Breast epithelium (tissue), 4 donors: ENCODE measurements at regions not wholly inside any gene's neighbourhood (a gene's known extent, or its start where the extent isn't known, plus 50 kb on each side); places are given as distances from the start of the nearest gene placed in this dataset.

Experiments
- DNase-seq, 2 donors: peaks; one replicate each; pipeline ENCODE4 v3.0.0-alpha.2; 2019; ENCODE audit warnings: low spot score in 2 of 2
- H3K27ac ChIP-seq, 2 donors: fragments of 200-600 bp; sonication (generic) in 1 of 2; one replicate each; pipeline ENCODE4 v1.5.1; 2016 to 2019; ENCODE audit warnings: mild to moderate bottlenecking in 1 of 2
- H3K27me3 ChIP-seq, 2 donors: fragments of 200-600 bp; sonication (generic) in 1 of 2; one replicate each; pipeline versions ENCODE4 v1.5.1 to v1.6.0; 2017 to 2019; ENCODE audit warnings: control low read depth in 1 of 2, mild to moderate bottlenecking in 1 of 2
- H3K36me3 ChIP-seq: fragments of 200-600 bp; one replicate; pipeline ENCODE4 v1.5.1; 2019
- H3K4me1 ChIP-seq, 2 donors: fragments of 200-600 bp; sonication (generic); one replicate each; pipeline ENCODE4 v1.5.1; 2016 to 2019; ENCODE audit warnings: control low read depth in 1 of 2
- H3K4me3 ChIP-seq, 3 donors: fragments of 200-600 bp; sonication (generic); 1 replicate in 2 of 3; 2 replicates in 1 of 3; pipeline ENCODE4 v1.5.1; 2016 to 2019; ENCODE audit warnings: mild to moderate bottlenecking in 3 of 3, moderate library complexity in 2 of 3
- H3K9me3 ChIP-seq, 2 donors: fragments of 200-600 bp; sonication (generic) in 1 of 2; one replicate each; pipeline ENCODE4 v1.5.1; 2016 to 2019; ENCODE audit warnings: control low read depth in 1 of 2
- CTCF ChIP-seq, 3 donors: fragments of 450-650 bp; IDR thresholded peaks; one replicate each; pipeline ENCODE4 v1.5.1; 2016 to 2017; ENCODE audit warnings: antibody characterized with exemption in 3 of 3, mild to moderate bottlenecking in 3 of 3, moderate library complexity in 3 of 3
- POLR2A ChIP-seq: fragments of 450-650 bp; IDR thresholded peaks from one replicate; pipeline ENCODE4 v1.6.1; 2016; ENCODE audit warnings: antibody characterized with exemption, mild to moderate bottlenecking, moderate library complexity
- POLR2AphosphoS5 ChIP-seq, 3 donors: sonication (generic); formaldehyde crosslinking; IDR thresholded peaks; one replicate each; pipeline ENCODE4 v1.6.1; 2017; ENCODE audit warnings: antibody characterized with exemption in 3 of 3
- intact Hi-C: fragments of 100-400 bp; cut with DNase I; formaldehyde crosslinking; loops from one replicate; pipeline ENCODE4 v1.15.1; 2023; ENCODE audit warnings: low total_unique reads

- H3K4me1 ChIP-seq = no peaks in the 10 kb centered on the region
- intact Hi-C loops = no loop called here
- no peak overlapping the region for H3K4me3 ChIP-seq
- no peaks in the 10 kb centered on the region for H3K27me3 ChIP-seq
- no peaks in the 10 kb centered on the region for H3K36me3 ChIP-seq
- no peak overlapping the region for H3K27ac ChIP-seq
- DNase-seq = no peak
- H3K9me3 ChIP-seq = no peaks in the 10 kb centered on the region
- TF ChIP-seq POLR2AphosphoS5 (IDR thresholded peaks at IDR 0.05) (no peak), POLR2A (no peak), CTCF (IDR thresholded peaks at IDR 0.05) (no peak)
These were observed 198.3 kb downstream of the WDR11 start for GRCh38 chr10:121049489-121049888.

- TF ChIP-seq POLR2AphosphoS5 (IDR thresholded peaks at IDR 0.05) (no peak), CTCF (IDR thresholded peaks at IDR 0.05) (no peak), POLR2A (no peak)
- no peak for DNase-seq
- intact Hi-C loops = loop anchor here (5.0 kb wide), 1 partner anchor 128 kb away; no protein-coding TSS in a partner anchor
These were observed 198.8 kb downstream of the WDR11 start for GRCh38 chr10:121049923-121050322.

GRCh38 chr10:121051171-121051570 lies 200.0 kb downstream of the WDR11 start:
- Histone ChIP-seq H3K27me3 (no peaks in the 10 kb centered on the region), H3K9me3 (no peaks in the 10 kb centered on the region), H3K27ac (no peak overlapping the region), H3K36me3 (no peaks in the 10 kb centered on the region), H3K4me3 (no peak overlapping the region), H3K4me1 (no peaks in the 10 kb centered on the region)
- no peak for TF ChIP-seq POLR2A
- no peak for TF ChIP-seq CTCF (IDR thresholded peaks at IDR 0.05)
- TF ChIP-seq POLR2AphosphoS5 (IDR thresholded peaks at IDR 0.05) = no peak
- intact Hi-C loops = loop anchor here (5.0 kb wide), 1 partner anchor 129 kb away; no protein-coding TSS in a partner anchor
- no peak for DNase-seq

More at GRCh38 chr10:121049923-121050322, 198.8 kb downstream of the WDR11 start:
- no peaks in the 10 kb centered on the region for H3K9me3 ChIP-seq
- H3K36me3 ChIP-seq = no peaks in the 10 kb centered on the region
- no peak overlapping the region for H3K27ac ChIP-seq
- no peaks in the 10 kb centered on the region for H3K4me1 ChIP-seq
- H3K4me3 ChIP-seq = no peak overlapping the region
- H3K27me3 ChIP-seq = no peaks in the 10 kb centered on the region

- Histone ChIP-seq H3K9me3 (no peaks in the 10 kb centered on the region), H3K27ac (no peak overlapping the region), H3K36me3 (no peaks in the 10 kb centered on the region), H3K4me3 (no peak overlapping the region), H3K4me1 (no peaks in the 10 kb centered on the region), H3K27me3 (no peaks in the 10 kb centered on the region)
- no peak for DNase-seq
- intact Hi-C loops = loop anchor here (5.0 kb wide), 1 partner anchor 129 kb away; no protein-coding TSS in a partner anchor
- TF ChIP-seq POLR2AphosphoS5 (IDR thresholded peaks at IDR 0.05) (no peak), CTCF (IDR thresholded peaks at IDR 0.05) (no peak), POLR2A (no peak)
These were observed 200.6 kb downstream of the WDR11 start for GRCh38 chr10:121051696-121052279.

GRCh38 chr10:121053151-121053550 lies 202.0 kb downstream of the WDR11 start:
- TF ChIP-seq POLR2A = no peak
- no peak for TF ChIP-seq POLR2AphosphoS5 (IDR thresholded peaks at IDR 0.05)
- no peak for TF ChIP-seq CTCF (IDR thresholded peaks at IDR 0.05)
- Histone ChIP-seq H3K9me3 (no peaks in the 10 kb centered on the region), H3K36me3 (no peaks in the 10 kb centered on the region), H3K27me3 (no peaks in the 10 kb centered on the region), H3K27ac (no peak overlapping the region), H3K4me3 (no peak overlapping the region), H3K4me1 (no peaks in the 10 kb centered on the region)
- intact Hi-C loops = loop anchor here (5.0 kb wide), 1 partner anchor 131 kb away; no protein-coding TSS in a partner anchor
- no peak for DNase-seq
